Panc1 (cell line): ENCODE measurements at regions not wholly inside any gene's neighbourhood (a gene's known extent, or its start where the extent isn't known, plus 50 kb on each side); places are given as distances from the start of the nearest gene placed in this dataset.

Experiments
- ATAC-seq: fragments of 200-7000 bp; cut with Tn5 transposase; 2 replicates; pipeline ENCODE4 v1.9.1; 2020; ENCODE audit warnings: mild to moderate bottlenecking, moderate library complexity
- BruUV-seq: library from RNA; stranded (reverse); fragments of 400-500 nt; replicated peaks from 2 replicates; lab custom pipeline; 2021; lab: Mats Ljungman, UMichigan
- CTCF ChIA-PET: fragments of 300-600 bp; sonication (Branson Sonifier 250); formaldehyde crosslinking; loops from one replicate; lab custom pipeline; 2022; ENCODE audit warnings: antibody characterized with exemption; lab: Charles Lee
- POLR2A ChIA-PET: fragments of 300-600 bp; sonication (Branson Sonifier 250); formaldehyde crosslinking; loops from one replicate; lab custom pipeline; 2022; ENCODE audit warnings: antibody characterized with exemption; lab: Charles Lee
- DNase-seq: peaks from one replicate; pipeline ENCODE4 v3.0.0-alpha.2; 2010; ENCODE audit warnings: low read depth, low spot score
- H3K27ac ChIP-seq: 2 replicates; pipeline ENCODE4 v1.5.1; 2011; ENCODE audit warnings: mild to moderate bottlenecking, low read length, inconsistent platforms
- H3K27me3 ChIP-seq: fragments of 200-500 bp; sonication (Bioruptor generic); 2 replicates; pipeline ENCODE4 v1.6.0; 2014; ENCODE audit warnings: low read length, inconsistent platforms; ENCODE audit not compliant: control insufficient read depth, insufficient read depth
- H3K36me3 ChIP-seq: fragments of 200-500 bp; sonication (Bioruptor generic); 2 replicates; pipeline ENCODE4 v1.5.1; 2014; ENCODE audit warnings: inconsistent platforms, mild to moderate bottlenecking, low read length, moderate library complexity; ENCODE audit not compliant: control insufficient read depth, insufficient read depth
- H3K4me1 ChIP-seq: 2 replicates; pipeline ENCODE4 v1.5.1; 2011; ENCODE audit warnings: inconsistent platforms, mild to moderate bottlenecking, low read length, moderate library complexity; ENCODE audit not compliant: control insufficient read depth, insufficient read depth
- H3K4me3 ChIP-seq, 2 experiments: 2 replicates each; pipeline ENCODE4 v1.5.1; 2011 to 2012; ENCODE audit warnings: low read depth in 2 of 2, low read length in 2 of 2, mild to moderate bottlenecking in 2 of 2, inconsistent platforms in 1 of 2, moderate library complexity in 1 of 2
- H3K9me3 ChIP-seq: fragments of 200-500 bp; sonication (Bioruptor generic); 2 replicates; pipeline ENCODE4 v1.5.1; 2014; ENCODE audit warnings: low read depth, mild to moderate bottlenecking, inconsistent platforms, low read length, moderate library complexity; ENCODE audit not compliant: control insufficient read depth, insufficient read depth
- POLR2AphosphoS5 ChIP-seq: IDR thresholded peaks from 2 replicates; pipeline ENCODE4 v1.6.1; 2012; ENCODE audit warnings: mild to moderate bottlenecking, low read depth, low read length, moderate library complexity
- SIN3A ChIP-seq: IDR thresholded peaks from 2 replicates; pipeline ENCODE4 v1.6.1; 2012; ENCODE audit warnings: low read depth, mild to moderate bottlenecking, low read length, moderate library complexity, borderline replicate concordance; ENCODE audit not compliant: insufficient read depth
- TCF7L2 ChIP-seq: IDR thresholded peaks from 2 replicates; pipeline ENCODE4 v1.6.1; 2011; ENCODE audit warnings: mild to moderate bottlenecking, low read depth, low read length, inconsistent platforms
- in situ Hi-C: cut with HindIII; loops from 2 replicates; pipeline ENCODE4 v1.10.0; 2016; ENCODE audit warnings: low sequenced_read_pairs, low pct_unique_long_range_greater_than_20kb
- intact Hi-C: fragments of 100-400 bp; cut with micrococcal nuclease; formaldehyde crosslinking; loops from one replicate; pipeline ENCODE4 v1.10.0; 2022; ENCODE audit not compliant: unreplicated experiment
- TF ChIP-seq, protein P1 (sequence below): fragments of 450-650 bp; IDR thresholded peaks from 2 replicates; pipeline ENCODE4 v1.5.1; 2017; ENCODE audit warnings: mild to moderate bottlenecking
- TF ChIP-seq, protein P2 (sequence below), 2 experiments: IDR thresholded peaks; 2 replicates each; pipeline ENCODE4 v1.6.1; 2011 to 2012; ENCODE audit warnings: low read depth in 2 of 2, control low read depth in 1 of 2, low read length in 1 of 2, mild to moderate bottlenecking in 1 of 2, moderate library complexity in 1 of 2; ENCODE audit not compliant: insufficient read depth in 1 of 2

DNA sequence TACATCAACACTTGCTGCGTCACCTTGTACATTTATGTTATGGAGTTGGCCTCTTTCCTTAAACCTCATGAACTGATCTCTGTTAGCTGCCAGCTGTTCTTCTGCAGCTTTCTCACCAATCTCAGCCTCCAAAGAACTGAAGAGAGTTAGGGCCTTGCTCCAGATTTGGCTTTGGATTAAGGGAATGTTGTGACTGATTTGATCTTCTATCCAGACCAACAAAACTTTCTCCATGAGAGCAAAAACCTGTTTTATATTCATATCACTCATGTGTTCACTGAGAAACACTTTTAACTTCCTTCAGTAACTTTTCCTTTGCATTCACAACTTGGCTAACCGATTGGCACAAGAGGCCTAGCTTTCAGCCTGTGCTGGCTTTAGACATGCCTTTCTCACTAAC is 1156.0 kb upstream of the CADM2 start:
- H3K9me3 ChIP-seq, result no peaks in the 10 kb centered on the region
- DNase-seq, result no peak
- H3K27me3 ChIP-seq, result no peaks in the 10 kb centered on the region
- ChIA-PET POLR2A (no interaction called here), CTCF (no interaction called here)
- no peak overlapping the region for H3K4me3 ChIP-seq
- no TSS peak for BruUV-seq
- no peak overlapping the region for H3K27ac ChIP-seq
- intact Hi-C loops (no loop called here), in situ Hi-C loops (no loop called here)
- TF ChIP-seq, protein P1, sequence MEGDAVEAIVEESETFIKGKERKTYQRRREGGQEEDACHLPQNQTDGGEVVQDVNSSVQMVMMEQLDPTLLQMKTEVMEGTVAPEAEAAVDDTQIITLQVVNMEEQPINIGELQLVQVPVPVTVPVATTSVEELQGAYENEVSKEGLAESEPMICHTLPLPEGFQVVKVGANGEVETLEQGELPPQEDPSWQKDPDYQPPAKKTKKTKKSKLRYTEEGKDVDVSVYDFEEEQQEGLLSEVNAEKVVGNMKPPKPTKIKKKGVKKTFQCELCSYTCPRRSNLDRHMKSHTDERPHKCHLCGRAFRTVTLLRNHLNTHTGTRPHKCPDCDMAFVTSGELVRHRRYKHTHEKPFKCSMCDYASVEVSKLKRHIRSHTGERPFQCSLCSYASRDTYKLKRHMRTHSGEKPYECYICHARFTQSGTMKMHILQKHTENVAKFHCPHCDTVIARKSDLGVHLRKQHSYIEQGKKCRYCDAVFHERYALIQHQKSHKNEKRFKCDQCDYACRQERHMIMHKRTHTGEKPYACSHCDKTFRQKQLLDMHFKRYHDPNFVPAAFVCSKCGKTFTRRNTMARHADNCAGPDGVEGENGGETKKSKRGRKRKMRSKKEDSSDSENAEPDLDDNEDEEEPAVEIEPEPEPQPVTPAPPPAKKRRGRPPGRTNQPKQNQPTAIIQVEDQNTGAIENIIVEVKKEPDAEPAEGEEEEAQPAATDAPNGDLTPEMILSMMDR, result no peak
- no peak for TF ChIP-seq POLR2AphosphoS5
- TF ChIP-seq SIN3A, result no peak
- no peak for TF ChIP-seq TCF7L2
- TF ChIP-seq, protein P2, sequence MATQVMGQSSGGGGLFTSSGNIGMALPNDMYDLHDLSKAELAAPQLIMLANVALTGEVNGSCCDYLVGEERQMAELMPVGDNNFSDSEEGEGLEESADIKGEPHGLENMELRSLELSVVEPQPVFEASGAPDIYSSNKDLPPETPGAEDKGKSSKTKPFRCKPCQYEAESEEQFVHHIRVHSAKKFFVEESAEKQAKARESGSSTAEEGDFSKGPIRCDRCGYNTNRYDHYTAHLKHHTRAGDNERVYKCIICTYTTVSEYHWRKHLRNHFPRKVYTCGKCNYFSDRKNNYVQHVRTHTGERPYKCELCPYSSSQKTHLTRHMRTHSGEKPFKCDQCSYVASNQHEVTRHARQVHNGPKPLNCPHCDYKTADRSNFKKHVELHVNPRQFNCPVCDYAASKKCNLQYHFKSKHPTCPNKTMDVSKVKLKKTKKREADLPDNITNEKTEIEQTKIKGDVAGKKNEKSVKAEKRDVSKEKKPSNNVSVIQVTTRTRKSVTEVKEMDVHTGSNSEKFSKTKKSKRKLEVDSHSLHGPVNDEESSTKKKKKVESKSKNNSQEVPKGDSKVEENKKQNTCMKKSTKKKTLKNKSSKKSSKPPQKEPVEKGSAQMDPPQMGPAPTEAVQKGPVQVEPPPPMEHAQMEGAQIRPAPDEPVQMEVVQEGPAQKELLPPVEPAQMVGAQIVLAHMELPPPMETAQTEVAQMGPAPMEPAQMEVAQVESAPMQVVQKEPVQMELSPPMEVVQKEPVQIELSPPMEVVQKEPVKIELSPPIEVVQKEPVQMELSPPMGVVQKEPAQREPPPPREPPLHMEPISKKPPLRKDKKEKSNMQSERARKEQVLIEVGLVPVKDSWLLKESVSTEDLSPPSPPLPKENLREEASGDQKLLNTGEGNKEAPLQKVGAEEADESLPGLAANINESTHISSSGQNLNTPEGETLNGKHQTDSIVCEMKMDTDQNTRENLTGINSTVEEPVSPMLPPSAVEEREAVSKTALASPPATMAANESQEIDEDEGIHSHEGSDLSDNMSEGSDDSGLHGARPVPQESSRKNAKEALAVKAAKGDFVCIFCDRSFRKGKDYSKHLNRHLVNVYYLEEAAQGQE (IDR thresholded peaks at IDR 0.05; ENCODE audit: insufficient read depth in 1 of 2, low read depth in 2 of 2, low read length in 1 of 2), result no peak
- ATAC-seq, result no peak
- no peaks in the 10 kb centered on the region for H3K36me3 ChIP-seq
- H3K4me1 ChIP-seq, result no peaks in the 10 kb centered on the region

DNA sequence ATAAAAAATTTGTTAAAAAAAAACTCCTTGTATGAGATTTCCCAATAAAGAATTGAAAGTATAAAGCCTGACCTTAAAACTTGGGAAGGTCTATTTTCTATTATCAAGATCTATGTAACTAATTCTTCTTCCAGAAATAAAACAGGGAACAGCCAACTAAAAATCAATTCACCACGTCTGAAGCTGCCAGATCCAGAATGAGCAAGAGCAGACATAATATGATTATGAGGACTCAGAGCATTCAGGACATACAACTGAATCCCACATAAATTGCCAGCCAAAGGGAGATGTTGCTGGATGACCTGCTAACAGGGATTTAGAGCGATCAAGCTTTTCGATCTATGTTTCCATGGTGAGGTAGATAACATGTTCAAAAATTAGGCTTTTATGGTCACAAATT is 1151.3 kb upstream of the CADM2 start:
- Histone ChIP-seq H3K4me1 (no peaks in the 10 kb centered on the region), H3K27me3 (no peaks in the 10 kb centered on the region), H3K4me3 (no peak overlapping the region), H3K27ac (no peak overlapping the region), H3K9me3 (no peaks in the 10 kb centered on the region), H3K36me3 (no peaks in the 10 kb centered on the region)
- ChIA-PET CTCF (no interaction called here), POLR2A (no interaction called here)
- BruUV-seq, result no TSS peak
- intact Hi-C loops (no loop called here), in situ Hi-C loops (no loop called here)
- no peak for DNase-seq
- ATAC-seq, result no peak
- TF ChIP-seq POLR2AphosphoS5, result no peak
- TF ChIP-seq, protein P1, result no peak
- TF ChIP-seq, protein P2 (IDR thresholded peaks at IDR 0.05; ENCODE audit: insufficient read depth in 1 of 2, low read depth in 2 of 2, low read length in 1 of 2), result no peak
- no peak for TF ChIP-seq TCF7L2
- no peak for TF ChIP-seq SIN3A
